Left cardiac atrium (tissue), 4 donors: ENCODE measurements at regions not wholly inside any gene's neighbourhood (a gene's known extent, or its start where the extent isn't known, plus 50 kb on each side); places are given as distances from the start of the nearest gene placed in this dataset.

Experiments used
- ATAC-seq, 2 donors: fragments of 200-7000 bp; cut with Tn5 transposase; one replicate each; pipeline ENCODE4 v1.9.1; 2020; ENCODE audit warnings: mild to moderate bottlenecking in 2 of 2, moderate library complexity in 2 of 2
- DNase-seq: peaks from one replicate; pipeline ENCODE4 v3.0.0-alpha.2; 2020
- intact Hi-C, 2 donors: fragments of 100-400 bp; cut with DNase I; formaldehyde crosslinking; loops; one replicate each; pipeline versions ENCODE4 v1.14.1 to v1.15.1; 2022 to 2023
- donor health status: DM: no; HTN: yes; CAD: no.
- donor health status: DM: no; HTN: yes; CAD: no; lungs with severe emphysema.
- donor health status: DM: yes; HTN: yes; CAD: no.
- donor health status: Dilated cardiomyopathy.

GRCh38 chr7:41538810-41539724, 163.8 kb downstream of the INHBA start:
- ATAC-seq: no peak

DNA sequence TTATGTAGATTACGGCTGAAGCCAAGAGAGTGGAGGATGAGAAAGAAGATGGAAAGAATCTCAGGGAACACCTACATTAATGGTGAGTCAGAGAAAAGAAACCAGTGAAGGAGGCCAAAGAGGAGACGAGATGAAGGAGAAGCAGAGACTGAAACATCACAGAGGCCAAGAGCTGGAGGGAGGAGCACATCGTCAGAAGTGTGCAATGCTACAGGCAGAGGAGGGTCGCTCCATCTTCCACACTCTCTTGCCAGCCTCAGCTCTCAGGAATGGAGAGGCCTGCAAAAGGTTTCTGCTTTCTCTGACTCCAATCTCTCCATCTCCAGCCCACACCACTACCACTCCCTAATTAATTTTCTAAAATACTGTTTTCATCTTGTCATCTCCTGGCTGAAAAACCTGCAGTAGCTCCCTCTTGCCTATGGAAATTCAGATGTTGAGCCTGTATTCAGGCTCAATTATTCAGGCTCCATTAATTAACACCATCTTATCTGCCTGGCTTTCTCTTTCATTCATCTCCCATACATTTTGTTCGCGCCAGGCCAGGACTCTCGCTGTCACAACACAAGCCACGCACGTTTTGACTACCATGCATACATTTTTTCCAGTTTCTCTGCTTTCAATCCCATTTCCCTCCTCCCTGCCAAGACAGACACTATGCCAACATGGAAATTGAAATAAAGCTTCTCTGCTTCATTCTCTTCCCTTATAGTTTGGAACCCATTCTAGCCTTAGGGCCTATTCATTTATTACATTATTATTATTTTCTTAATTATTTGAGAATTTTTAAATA, 165.8 kb downstream of the INHBA start:
- ATAC-seq (peak in 1 of 2 donors; percentile 17), DNase-seq (no peak)
- intact Hi-C loops: no loop called here

More at GRCh38 chr7:41538810-41539724, 163.8 kb downstream of the INHBA start:
- no peak for DNase-seq
- intact Hi-C loops: no loop called here

GRCh38 chr7:41536122-41536872, 166.6 kb downstream of the INHBA start:
- no peak for ATAC-seq
- intact Hi-C loops: no loop called here
- DNase-seq: no peak

- ATAC-seq: no peak
- intact Hi-C loops: no loop called here
Measured at GRCh38 chr7:41529831-41530230, 173.1 kb downstream of the INHBA start.

DNA sequence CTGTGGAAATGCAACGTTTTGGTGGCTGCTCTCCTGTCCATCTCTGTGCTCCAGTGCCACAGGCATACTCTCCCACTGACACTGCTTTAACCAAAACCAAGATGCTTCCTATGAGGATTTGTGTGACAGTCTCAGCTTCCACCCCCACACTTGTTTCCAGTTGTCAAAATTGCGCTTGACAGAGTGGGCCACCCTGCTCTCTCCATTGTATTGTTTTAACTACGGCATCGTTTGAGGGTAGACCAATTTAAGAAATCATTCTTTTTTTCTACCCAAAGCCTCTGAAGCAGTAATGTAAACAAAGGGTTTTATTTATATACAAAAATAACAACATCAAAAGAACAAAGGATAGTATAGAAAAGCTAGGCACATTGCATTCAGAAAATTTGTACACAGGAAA, 178.0 kb downstream of the INHBA start:
- no peak for ATAC-seq
- DNase-seq: no peak
- intact Hi-C loops: no loop called here

More at GRCh38 chr7:41529831-41530230, 173.1 kb downstream of the INHBA start:
- no peak for DNase-seq

DNA sequence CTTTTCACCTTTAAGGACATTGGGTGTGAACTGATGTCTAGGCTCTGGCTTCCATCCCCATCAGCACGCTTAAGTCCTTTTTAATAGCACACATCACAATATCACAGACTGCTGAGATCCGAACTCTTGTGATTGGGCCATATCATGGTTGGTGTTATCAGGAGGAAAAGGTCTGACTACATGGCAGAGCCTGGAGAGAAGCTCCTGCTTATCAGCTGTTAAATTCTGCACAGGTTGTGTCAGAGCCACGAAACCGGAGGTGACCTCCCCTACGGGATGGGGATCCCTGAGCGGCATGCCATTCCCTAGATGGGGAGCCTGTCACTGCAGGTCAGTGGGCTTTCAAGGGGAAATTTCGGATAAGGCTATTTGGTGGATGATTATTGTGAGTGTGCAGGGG, 182.4 kb downstream of the INHBA start:
- intact Hi-C loops: no loop called here
- peak in 1 of 2 donors; percentile 67 for ATAC-seq
- DNase-seq: no peak

DNA sequence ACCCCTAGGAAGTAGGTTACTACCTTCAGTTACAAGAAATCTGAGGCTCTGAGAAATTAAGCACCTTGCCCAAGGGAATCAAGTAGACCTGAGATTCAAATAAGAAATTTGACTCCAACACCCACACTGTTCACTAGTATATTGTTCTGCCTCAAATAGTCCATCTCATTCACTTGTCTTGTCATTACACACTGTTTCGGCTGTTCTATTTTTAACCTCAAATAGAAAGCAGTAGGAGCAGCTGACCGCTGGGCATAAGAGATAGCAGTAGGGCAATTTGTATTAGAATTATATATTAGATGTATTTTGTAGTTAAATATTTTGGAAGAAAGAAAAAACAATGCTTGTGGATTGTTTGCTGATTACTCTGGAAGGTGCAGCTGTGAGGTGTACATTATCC, 185.1 kb downstream of the INHBA start:
- ATAC-seq (no peak), DNase-seq (no peak)
- intact Hi-C loops: no loop called here

GRCh38 chr7:41508755-41509154, 194.1 kb downstream of the INHBA start:
- DNase-seq (no peak), ATAC-seq (no peak)
- intact Hi-C loops: no loop called here

- ATAC-seq: no peak
- intact Hi-C loops: no loop called here
- DNase-seq: no peak
Measured at GRCh38 chr7:41507686-41508268, 195.1 kb downstream of the INHBA start.

DNA sequence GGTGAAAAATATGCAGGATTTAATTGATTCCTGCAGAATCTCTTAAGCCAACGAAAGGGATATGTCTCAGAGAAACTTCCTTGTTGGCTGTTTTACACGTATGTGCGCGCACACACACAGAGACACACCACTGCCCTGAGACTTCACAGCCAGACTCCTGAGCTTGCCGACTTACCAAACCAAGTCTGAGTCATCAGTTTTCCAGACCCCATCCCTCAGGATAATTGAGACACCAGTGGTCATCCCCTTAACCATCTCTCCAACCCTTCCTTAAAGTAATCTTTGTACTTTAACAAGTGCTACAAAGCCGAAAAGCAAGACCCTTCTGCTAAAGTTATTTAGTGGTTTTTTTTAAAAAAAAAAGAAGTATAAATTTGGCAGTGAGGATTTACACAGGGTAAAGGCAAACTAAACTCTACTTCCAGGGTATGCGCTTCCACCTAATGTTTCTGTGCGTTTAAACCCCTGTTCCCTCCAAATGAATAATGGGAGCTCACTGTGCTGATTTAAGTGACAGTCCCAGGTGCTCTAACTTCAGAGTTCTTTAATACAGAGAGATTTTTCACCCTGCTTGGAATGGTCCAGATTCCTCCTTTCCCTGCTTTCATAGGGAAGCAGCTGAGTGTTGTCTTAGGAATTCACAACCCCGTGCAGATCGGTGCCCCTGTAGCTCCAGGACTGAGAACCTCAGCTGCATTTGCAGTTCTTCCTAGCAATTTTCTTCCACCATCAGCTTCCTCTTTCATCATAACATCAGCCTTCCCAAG, 198.5 kb downstream of the INHBA start:
- ATAC-seq (no peak), DNase-seq (no peak)
- intact Hi-C loops: no loop called here

DNA sequence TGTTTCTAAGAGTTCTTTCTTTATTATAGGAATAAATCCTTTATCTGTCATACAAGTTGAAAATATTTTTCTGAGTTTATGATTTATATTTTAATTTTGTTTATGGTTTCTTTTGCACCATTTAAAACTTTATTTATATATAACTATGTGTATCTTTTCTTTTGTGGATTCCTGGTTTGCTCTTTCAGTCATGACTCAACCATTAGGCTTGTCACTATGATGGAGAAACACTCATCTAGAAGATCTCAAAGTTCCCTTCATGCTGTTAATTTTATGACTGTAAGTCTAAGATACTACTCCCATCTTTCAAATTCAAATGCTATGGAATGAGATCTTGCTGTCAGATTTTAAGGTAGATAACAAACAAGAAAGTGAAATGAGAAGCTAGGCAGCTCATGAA, 199.5 kb downstream of the INHBA start:
- ATAC-seq (no peak), DNase-seq (no peak)
- intact Hi-C loops: no loop called here

- DNase-seq (no peak), ATAC-seq (no peak)
- intact Hi-C loops: no loop called here
Measured at GRCh38 chr7:41501466-41501865, 201.4 kb downstream of the INHBA start.

- ATAC-seq (no peak), DNase-seq (no peak)
- intact Hi-C loops: no loop called here
Measured at GRCh38 chr7:41501006-41501405, 201.9 kb downstream of the INHBA start.

DNA sequence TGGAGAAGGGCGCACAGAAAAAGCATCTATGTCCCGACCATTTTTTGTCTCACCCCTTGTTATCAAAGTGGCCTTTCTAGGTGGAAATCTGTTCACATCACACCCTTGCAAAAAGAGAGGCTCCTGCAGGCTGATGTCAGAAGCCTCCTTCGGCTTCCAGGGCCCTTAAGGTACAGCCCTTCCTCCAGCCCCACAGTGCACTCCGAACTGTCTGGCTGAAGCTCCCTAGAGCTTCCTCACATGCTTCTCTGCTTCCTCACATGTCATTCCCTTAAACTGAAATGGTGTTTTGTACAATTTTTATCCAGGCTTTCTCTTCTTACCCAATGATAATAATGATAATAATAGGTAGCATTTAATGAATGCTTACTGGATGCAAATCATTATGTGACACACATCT, 210.3 kb downstream of the INHBA start:
- ATAC-seq (no peak), DNase-seq (no peak)
- intact Hi-C loops: no loop called here

DNA sequence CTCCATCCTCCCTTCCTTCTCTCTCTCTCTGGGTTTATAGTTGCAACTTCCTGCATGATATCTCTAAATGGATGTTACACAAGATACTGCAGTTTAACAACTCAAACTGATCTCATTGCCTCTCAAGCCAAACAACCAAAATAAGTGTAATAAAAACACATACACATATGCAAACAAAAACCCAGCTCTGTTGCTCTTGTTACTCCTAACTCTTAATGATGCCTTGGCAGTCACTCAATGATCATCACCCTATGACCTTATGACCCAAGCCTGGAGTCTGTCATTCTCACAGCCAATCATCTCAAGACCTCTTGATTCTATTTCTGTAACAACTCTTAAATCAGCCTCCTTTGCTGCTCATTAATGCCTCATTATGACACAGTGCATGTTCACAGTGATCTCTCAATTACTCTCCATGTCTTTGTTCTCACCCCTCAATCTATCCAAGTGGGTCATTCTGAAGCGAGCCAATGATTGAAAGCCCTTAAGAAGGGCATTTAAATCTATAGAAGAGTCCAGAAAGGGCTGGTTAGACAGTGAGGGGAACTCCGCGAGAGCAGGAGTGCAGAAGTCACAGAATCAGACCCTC, 210.9 kb downstream of the INHBA start:
- intact Hi-C loops: no loop called here
- DNase-seq: no peak
- ATAC-seq: no peak

DNA sequence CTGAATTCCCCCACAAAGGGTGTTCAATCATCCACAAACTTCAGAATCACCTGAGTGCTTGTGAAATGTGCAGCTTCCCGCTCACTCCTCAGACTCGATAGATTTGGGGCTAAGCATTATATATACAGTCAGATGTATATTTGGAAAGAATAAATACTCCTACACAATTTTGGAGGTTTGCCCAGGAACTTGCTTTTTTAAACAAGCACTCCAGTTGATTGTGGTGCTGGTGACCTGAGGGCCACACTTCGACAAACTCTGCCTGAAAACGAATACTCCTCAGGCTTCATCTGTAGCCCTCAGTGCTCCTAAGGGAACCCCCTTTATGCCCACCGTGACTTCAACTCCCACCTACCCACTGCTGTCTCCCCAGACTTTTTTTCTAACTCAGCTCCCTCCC, 211.6 kb downstream of the INHBA start:
- no peak for DNase-seq
- intact Hi-C loops: no loop called here
- no peak for ATAC-seq

- no peak for DNase-seq
- intact Hi-C loops: no loop called here
- peak; percentile 50 to 96 for ATAC-seq
Measured at GRCh38 chr7:41489885-41490284, 213.0 kb downstream of the INHBA start.

DNA sequence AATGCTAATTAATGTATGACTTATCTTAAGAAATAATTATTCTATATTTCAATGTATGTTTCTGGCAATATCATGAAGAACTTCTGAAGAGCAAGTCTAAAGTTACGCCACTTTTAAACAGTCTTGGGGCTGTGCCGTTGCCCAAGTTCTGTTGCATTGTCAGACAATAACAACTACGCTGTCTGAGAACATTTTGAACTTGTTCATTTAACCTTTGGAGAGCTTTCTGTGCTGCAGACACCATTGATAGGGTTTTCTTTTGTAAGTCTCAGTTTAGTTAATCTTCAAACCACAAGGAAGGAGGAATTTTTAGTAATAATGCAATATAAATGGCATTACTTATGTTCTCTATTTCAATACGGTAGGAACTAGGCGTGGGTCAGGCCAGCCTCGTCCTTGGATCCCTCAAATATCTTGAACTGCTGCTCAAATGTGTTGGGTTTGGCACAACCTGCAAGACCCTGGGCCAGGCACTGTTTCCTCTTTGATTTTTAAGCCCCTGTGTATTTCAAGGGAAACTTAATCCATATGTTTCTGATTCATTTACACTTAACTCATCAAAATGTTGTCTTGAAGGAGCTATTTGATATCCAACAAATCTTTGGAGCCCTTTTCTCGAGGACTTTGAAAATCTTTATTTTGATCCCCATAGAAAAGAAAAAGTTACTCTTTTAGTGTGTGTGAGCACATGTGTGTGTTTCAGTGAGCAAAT, 215.5 kb downstream of the INHBA start:
- ATAC-seq (no peak), DNase-seq (no peak)
- intact Hi-C loops: no loop called here
